Adrenal gland (tissue), 9 donors: ENCODE measurements at regions not wholly inside any gene's neighbourhood (a gene's known extent, or its start where the extent isn't known, plus 50 kb on each side); places are given as distances from the start of the nearest gene placed in this dataset.

ENCODE experiments used
- DNase-seq, 7 donors: peaks; one replicate each; pipeline ENCODE4 v3.0.0-alpha.2; 2019 to 2020
- H3K27ac ChIP-seq, 5 donors: fragments of 200-600 bp; sonication (generic) in 4 of 5; 1 replicate in 3 of 5; 2 replicates in 2 of 5; pipeline versions ENCODE4 v1.5.1 to v1.8.0; 2016 to 2020; ENCODE audit warnings: mild to moderate bottlenecking in 1 of 5
- H3K27me3 ChIP-seq: fragments of 200-600 bp; 2 replicates; pipeline ENCODE4 v1.8.0; 2021
- H3K36me3 ChIP-seq, 2 donors: fragments of 200-600 bp; replicated peaks in 1 of 2; 1 replicate in 1 of 2; 2 replicates in 1 of 2; pipeline versions ENCODE4 v1.5.1 to v1.8.0; 2018 to 2022
- H3K4me1 ChIP-seq, 2 donors: fragments of 200-600 bp; replicated peaks in 1 of 2; 1 replicate in 1 of 2; 2 replicates in 1 of 2; pipeline versions ENCODE4 v1.5.1 to v1.8.0; 2018 to 2021
- H3K4me3 ChIP-seq, 4 donors: fragments of 200-600 bp; sonication (generic) in 3 of 4; one replicate each; pipeline ENCODE4 v1.5.1; 2016 to 2018
- H3K9me3 ChIP-seq, 3 donors: fragments of 200-600 bp; sonication (generic) in 1 of 3; replicated peaks in 1 of 3; 1 replicate in 2 of 3; 2 replicates in 1 of 3; pipeline versions ENCODE4 v1.5.1 to v1.8.0; 2016 to 2021
- POLR2A ChIP-seq, 2 donors: fragments of 450-650 bp; IDR thresholded peaks; one replicate each; pipeline ENCODE4 v1.6.1; 2017; ENCODE audit warnings: antibody characterized with exemption in 2 of 2, mild to moderate bottlenecking in 2 of 2, moderate library complexity in 1 of 2
- WGBS, 4 donors: extraction: QIAGEN DNeasy Blood & Tissue Kit in 2 of 4; methylation state at CpG; one replicate each; pipeline versions ENCODE4 v1.1.5 to v1.1.7; 2013 to 2017; 5-methylcytosine and 5-hydroxymethylcytosine counted together
- intact Hi-C, 2 donors: fragments of 100-400 bp; cut with DNase I; formaldehyde crosslinking; loops; one replicate each; pipeline versions ENCODE4 v1.14.1 to v1.15.0; 2022 to 2023
- TF ChIP-seq, protein P1 (sequence below), 6 experiments: fragments of 450-650 bp in 4 of 6; fragments of 200-600 bp in 2 of 6; sonication (generic) in 1 of 6; IDR thresholded peaks; 1 replicate in 5 of 6; 2 replicates in 1 of 6; pipeline versions ENCODE4 v1.5.1 to v1.8.0; 2016 to 2021; ENCODE audit warnings: antibody characterized with exemption in 6 of 6, mild to moderate bottlenecking in 2 of 6, moderate library complexity in 1 of 6
- donor health status: healthy with polysubstance abuse.
- donor health status: Bipolar disorder and iron deficiency.
- donor health status: DM: yes; HTN: yes; CAD: no.
- donor health status: DM: no; HTN: no; CAD: no.
- donor health status: DM: no; HTN: no; CAD: no.

DNA sequence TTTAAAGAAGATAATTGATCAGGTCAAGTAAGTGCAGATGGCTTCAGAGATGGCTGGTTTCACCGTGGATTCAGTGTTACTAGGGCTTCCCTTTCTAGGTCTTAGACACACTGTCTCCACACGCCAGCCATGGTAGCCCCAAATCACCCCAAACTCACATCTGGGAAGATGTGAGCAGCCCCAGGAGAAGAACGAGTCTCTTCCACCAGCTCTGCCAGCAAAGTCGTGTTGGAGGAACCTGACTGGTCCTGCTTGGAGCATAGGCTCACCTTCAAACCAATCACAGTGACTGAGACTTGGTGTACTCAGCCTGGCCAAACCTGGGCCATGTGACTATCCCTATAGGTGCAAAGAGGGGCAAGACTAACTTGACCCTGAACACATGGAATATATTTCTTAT lies 296.7 kb downstream of the RPLP1 start:
- no peak overlapping the region for H3K4me3 ChIP-seq
- no peaks in the 10 kb centered on the region for H3K4me1 ChIP-seq
- H3K36me3 ChIP-seq, result no peaks in the 10 kb centered on the region
- no peak for DNase-seq
- 64 to 78% (median 73%) methylated on average over 4 of the region's 4 CpGs for WGBS, 4 donors
- peaks cover 10% of the 10 kb centered on the region for H3K27me3 ChIP-seq
- H3K27ac ChIP-seq, result no peak overlapping the region
- TF ChIP-seq POLR2A (IDR thresholded peaks at IDR 0.05), result no peak
- TF ChIP-seq, protein P1, sequence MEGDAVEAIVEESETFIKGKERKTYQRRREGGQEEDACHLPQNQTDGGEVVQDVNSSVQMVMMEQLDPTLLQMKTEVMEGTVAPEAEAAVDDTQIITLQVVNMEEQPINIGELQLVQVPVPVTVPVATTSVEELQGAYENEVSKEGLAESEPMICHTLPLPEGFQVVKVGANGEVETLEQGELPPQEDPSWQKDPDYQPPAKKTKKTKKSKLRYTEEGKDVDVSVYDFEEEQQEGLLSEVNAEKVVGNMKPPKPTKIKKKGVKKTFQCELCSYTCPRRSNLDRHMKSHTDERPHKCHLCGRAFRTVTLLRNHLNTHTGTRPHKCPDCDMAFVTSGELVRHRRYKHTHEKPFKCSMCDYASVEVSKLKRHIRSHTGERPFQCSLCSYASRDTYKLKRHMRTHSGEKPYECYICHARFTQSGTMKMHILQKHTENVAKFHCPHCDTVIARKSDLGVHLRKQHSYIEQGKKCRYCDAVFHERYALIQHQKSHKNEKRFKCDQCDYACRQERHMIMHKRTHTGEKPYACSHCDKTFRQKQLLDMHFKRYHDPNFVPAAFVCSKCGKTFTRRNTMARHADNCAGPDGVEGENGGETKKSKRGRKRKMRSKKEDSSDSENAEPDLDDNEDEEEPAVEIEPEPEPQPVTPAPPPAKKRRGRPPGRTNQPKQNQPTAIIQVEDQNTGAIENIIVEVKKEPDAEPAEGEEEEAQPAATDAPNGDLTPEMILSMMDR (IDR thresholded peaks at IDR 0.05), result no peak
- H3K9me3 ChIP-seq, result no peaks in the 10 kb centered on the region
- intact Hi-C loops, result no loop called here

DNA sequence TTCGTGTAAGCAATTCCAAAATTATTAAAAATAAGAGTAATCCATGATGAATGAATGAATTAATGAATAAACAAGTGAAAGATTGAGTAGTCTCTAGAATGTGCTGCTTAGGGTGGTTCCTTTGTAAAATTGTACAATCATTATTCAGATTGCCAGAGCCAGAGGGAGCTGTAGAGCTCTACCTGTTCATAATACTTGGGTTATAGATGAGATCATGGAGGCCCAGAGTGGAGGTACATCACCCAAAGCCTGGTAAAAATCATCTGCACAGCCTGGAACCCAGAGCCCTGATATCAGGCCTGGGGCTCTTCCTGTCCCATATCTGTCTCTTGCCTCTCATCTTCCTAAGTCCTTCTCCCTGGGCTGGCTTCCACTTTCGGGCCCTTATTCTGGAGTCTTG lies 297.2 kb downstream of the RPLP1 start:
- Histone ChIP-seq H3K36me3 (no peaks in the 10 kb centered on the region), H3K4me3 (no peak overlapping the region), H3K9me3 (no peaks in the 10 kb centered on the region), H3K27me3 (peaks cover 5% of the 10 kb centered on the region), H3K27ac (no peak overlapping the region), H3K4me1 (no peaks in the 10 kb centered on the region)
- intact Hi-C loops, result no loop called here
- 73 to 80% (median 79%) methylated on average over 2 of the region's 2 CpGs for WGBS, 4 donors
- no peak for DNase-seq
- TF ChIP-seq, protein P1 (IDR thresholded peaks at IDR 0.05), result peak in 3 of 6 experiments; percentile 7 to 13 (median 12)
- no peak for TF ChIP-seq POLR2A (IDR thresholded peaks at IDR 0.05)

DNA sequence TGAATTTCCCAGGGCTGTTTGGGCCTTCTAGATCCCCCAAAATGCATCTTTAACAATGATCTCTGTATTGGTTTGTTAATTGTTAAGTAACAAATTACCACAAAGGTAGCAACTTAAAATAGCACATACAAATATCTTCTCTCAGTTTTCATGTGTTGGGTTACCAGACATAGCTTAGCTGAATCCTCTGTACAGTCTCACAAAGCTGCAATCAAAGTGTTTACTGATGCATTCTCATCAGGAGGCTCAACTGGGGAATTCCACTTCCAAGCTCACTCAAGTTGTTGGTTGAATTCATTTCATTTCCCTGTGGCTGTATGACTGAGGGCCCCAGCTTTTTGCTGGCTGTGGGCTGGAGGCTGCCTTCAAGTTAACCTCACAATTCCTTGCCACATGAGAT lies 297.6 kb downstream of the RPLP1 start:
- peaks cover 4% of the 10 kb centered on the region for H3K27me3 ChIP-seq
- H3K4me3 ChIP-seq, result no peak overlapping the region
- H3K27ac ChIP-seq, result no peak overlapping the region
- no peak for TF ChIP-seq POLR2A (IDR thresholded peaks at IDR 0.05)
- TF ChIP-seq, protein P1 (IDR thresholded peaks at IDR 0.05), result no peak
- H3K36me3 ChIP-seq, result no peaks in the 10 kb centered on the region
- H3K9me3 ChIP-seq, result no peaks in the 10 kb centered on the region
- no peaks in the 10 kb centered on the region for H3K4me1 ChIP-seq
- intact Hi-C loops, result no loop called here
- DNase-seq, result no peak

DNA sequence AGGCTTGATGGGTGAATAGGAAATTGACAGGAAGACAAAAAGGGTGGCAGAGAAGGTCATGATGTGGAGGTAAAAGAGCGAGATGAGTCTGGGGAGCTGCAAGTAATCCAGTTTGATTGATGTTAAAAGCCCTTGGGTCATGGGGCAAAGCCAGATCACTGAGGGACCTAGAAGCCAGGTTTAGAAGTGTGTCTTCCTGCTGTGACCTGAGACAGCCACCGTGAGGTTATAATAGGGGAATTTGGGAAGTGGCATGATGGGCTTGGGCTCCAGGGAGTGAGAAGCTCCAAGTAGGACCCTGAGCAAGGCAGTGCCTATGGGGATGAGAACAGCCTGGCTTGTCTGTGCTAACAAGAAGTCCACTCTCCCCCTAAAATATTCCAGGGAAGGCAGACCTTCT lies 298.5 kb downstream of the RPLP1 start:
- no peak for DNase-seq
- no peaks in the 10 kb centered on the region for H3K36me3 ChIP-seq
- TF ChIP-seq POLR2A (IDR thresholded peaks at IDR 0.05), result no peak
- TF ChIP-seq, protein P1 (IDR thresholded peaks at IDR 0.05), result no peak
- H3K27ac ChIP-seq, result no peak overlapping the region
- no peaks in the 10 kb centered on the region for H3K9me3 ChIP-seq
- intact Hi-C loops, result no loop called here
- H3K4me1 ChIP-seq, result no peaks in the 10 kb centered on the region
- no peaks in the 10 kb centered on the region for H3K27me3 ChIP-seq
- H3K4me3 ChIP-seq, result no peak overlapping the region
- 57 to 69% (median 62%) methylated on average over 2 of the region's 2 CpGs for WGBS, 4 donors
